ENCODE measurements at regions not wholly inside any gene's neighbourhood (a gene's known extent, or its start where the extent isn't known, plus 50 kb on each side); places are given as distances from the start of the nearest gene placed in this dataset.
"Not testable (repeated sequence)": the region's sequence is repeated elsewhere in the genome, so short reads cannot be mapped to it uniquely, and the experiment has no call there.

- not testable (repeated sequence) for DNase-seq (ENCODE audit: low read depth in 2 of 2)
Measured at GRCh38 chr16:10272250-10272854, 90.1 kb upstream of the GRIN2A start.

GRCh38 chr16:10275214-10275996, 93.2 kb upstream of the GRIN2A start:
- DNase-seq (ENCODE audit: low read depth in 2 of 2), result not testable (repeated sequence)

GRCh38 chr16:10277597-10277996, 95.4 kb upstream of the GRIN2A start:
- no peak for DNase-seq (ENCODE audit: low read depth in 2 of 2)

- no peak for DNase-seq (ENCODE audit: low read depth in 2 of 2)
Measured at GRCh38 chr16:10280262-10281170, 98.3 kb upstream of the GRIN2A start.

GRCh38 chr16:10282367-10282766, 100.1 kb upstream of the GRIN2A start:
- DNase-seq (ENCODE audit: low read depth in 2 of 2), result no peak

GRCh38 chr16:10283246-10283645, 101.0 kb upstream of the GRIN2A start:
- DNase-seq (ENCODE audit: low read depth in 2 of 2), result not testable (repeated sequence)

GRCh38 chr16:10290467-10291105, 95.3 kb upstream of the ATF7IP2 start:
- DNase-seq (ENCODE audit: low read depth in 2 of 2), result not testable (repeated sequence)

- DNase-seq (ENCODE audit: low read depth in 2 of 2), result not testable (repeated sequence)
Measured at GRCh38 chr16:10292197-10292596, 93.7 kb upstream of the ATF7IP2 start.

GRCh38 chr16:10292976-10293375, 92.9 kb upstream of the ATF7IP2 start:
- not testable (repeated sequence) for DNase-seq (ENCODE audit: low read depth in 2 of 2)

- DNase-seq (ENCODE audit: low read depth in 2 of 2), result not testable (repeated sequence)
Measured at GRCh38 chr16:10294153-10294552, 91.7 kb upstream of the ATF7IP2 start.

- no peak for DNase-seq (ENCODE audit: low read depth in 2 of 2)
Measured at GRCh38 chr16:10296956-10297340, 88.9 kb upstream of the ATF7IP2 start.

- DNase-seq (ENCODE audit: low read depth in 2 of 2), result no peak
Measured at GRCh38 chr16:10297341-10298006, 88.4 kb upstream of the ATF7IP2 start.

GRCh38 chr16:10300905-10301304, 85.0 kb upstream of the ATF7IP2 start:
- DNase-seq (ENCODE audit: low read depth in 2 of 2), result no peak

GRCh38 chr16:10301547-10301946, 84.3 kb upstream of the ATF7IP2 start:
- not testable (repeated sequence) for DNase-seq (ENCODE audit: low read depth in 2 of 2)

- no peak for DNase-seq (ENCODE audit: low read depth in 2 of 2)
Measured at GRCh38 chr16:10305912-10306311, 79.9 kb upstream of the ATF7IP2 start.

GRCh38 chr16:10308305-10309193, 77.3 kb upstream of the ATF7IP2 start:
- DNase-seq (ENCODE audit: low read depth in 2 of 2), result no peak

- no peak for DNase-seq (ENCODE audit: low read depth in 2 of 2)
Measured at GRCh38 chr16:10309271-10309932, 76.5 kb upstream of the ATF7IP2 start.

- no peak for DNase-seq (ENCODE audit: low read depth in 2 of 2)
Measured at GRCh38 chr16:10312008-10312407, 73.9 kb upstream of the ATF7IP2 start.
